CD4-positive, alpha-beta memory T cell (primary cell): ENCODE measurements at regions not wholly inside any gene's neighbourhood (a gene's known extent, or its start where the extent isn't known, plus 50 kb on each side); places are given as distances from the start of the nearest gene placed in this dataset.
"Not testable (repeated sequence)": the region's sequence is repeated elsewhere in the genome, so short reads cannot be mapped to it uniquely, and the experiment has no call there.

ENCODE experiments used
- CTCF ChIA-PET: fragments of 350-600 bp; sonication (Branson Sonifier 250); formaldehyde crosslinking; loops from one replicate; lab custom pipeline; 2021; ENCODE audit warnings: inconsistent platforms; ENCODE audit not compliant: partially characterized antibody; lab: Charles Lee
- POLR2A ChIA-PET: fragments of 350-600 bp; sonication (Branson Sonifier 250); formaldehyde crosslinking; loops from one replicate; lab custom pipeline; 2021; ENCODE audit not compliant: partially characterized antibody; lab: Charles Lee
- DNase-seq, 5 donors: peaks; one replicate each; pipeline versions ENCODE4 v3.0.0 to v3.0.0-alpha.2; 2020 to 2022; ENCODE audit warnings: mixed read lengths in 1 of 5
- H3K27ac ChIP-seq: one replicate; pipeline ENCODE4 v1.7.0; 2013; ENCODE audit warnings: low read depth, low read length
- H3K27me3 ChIP-seq: 2 replicates; pipeline ENCODE4 v1.7.0; 2013; ENCODE audit warnings: mild to moderate bottlenecking, low read length, moderate library complexity; ENCODE audit not compliant: insufficient read depth
- H3K36me3 ChIP-seq: 2 replicates; pipeline ENCODE4 v1.7.0; 2013; ENCODE audit warnings: mild to moderate bottlenecking, low read length, moderate library complexity; ENCODE audit not compliant: insufficient read depth
- H3K4me1 ChIP-seq: 2 replicates; pipeline ENCODE4 v1.7.0; 2013; ENCODE audit warnings: mild to moderate bottlenecking, low read length, moderate library complexity; ENCODE audit not compliant: insufficient read depth
- H3K4me3 ChIP-seq, 2 donors: one replicate each; pipeline ENCODE4 v1.7.0; 2013; ENCODE audit warnings: low read length in 2 of 2, mild to moderate bottlenecking in 1 of 2
- H3K9me3 ChIP-seq, 2 donors: one replicate each; pipeline ENCODE4 v1.7.0; 2013; ENCODE audit warnings: low read length in 2 of 2, control low read depth in 1 of 2; ENCODE audit not compliant: control insufficient read depth in 1 of 2
- H3K27ac Mint-ChIP-seq, 7 donors: one replicate each; pipeline ENCODE4 v1.8.0; 2020 to 2021; ENCODE audit warnings: mixed read lengths in 7 of 7, mild to moderate bottlenecking in 6 of 7, inconsistent platforms in 3 of 7, moderate library complexity in 3 of 7
- H3K27me3 Mint-ChIP-seq, 2 donors: one replicate each; pipeline ENCODE4 v1.8.0; 2020 to 2021; ENCODE audit warnings: mixed read lengths in 2 of 2
- H3K36me3 Mint-ChIP-seq, 2 donors: one replicate each; pipeline ENCODE4 v1.8.0; 2020 to 2021; ENCODE audit warnings: mixed read lengths in 2 of 2, inconsistent platforms in 1 of 2, mild to moderate bottlenecking in 1 of 2
- H3K4me1 Mint-ChIP-seq, 4 donors: one replicate each; pipeline ENCODE4 v1.8.0; 2020 to 2021; ENCODE audit warnings: mixed read lengths in 4 of 4, mild to moderate bottlenecking in 1 of 4
- H3K4me3 Mint-ChIP-seq, 8 donors: one replicate each; pipeline ENCODE4 v1.8.0; 2020 to 2021; ENCODE audit warnings: mixed read lengths in 8 of 8, mild to moderate bottlenecking in 7 of 8, moderate library complexity in 6 of 8, inconsistent platforms in 3 of 8
- H3K9me3 Mint-ChIP-seq, 8 donors: one replicate each; pipeline ENCODE4 v1.8.0; 2020 to 2021; ENCODE audit warnings: mixed read lengths in 8 of 8, mild to moderate bottlenecking in 5 of 8, inconsistent platforms in 3 of 8, moderate library complexity in 1 of 8
- intact Hi-C: fragments of 100-400 bp; cut with micrococcal nuclease; formaldehyde crosslinking; loops from one replicate; pipeline ENCODE4 v1.15.1; 2023

- peaks cover 0 to 4% of the 10 kb centered on the region in 2 donors for H3K36me3 Mint-ChIP-seq
- H3K9me3 ChIP-seq: no peaks in the 10 kb centered on the region
- CTCF ChIA-PET: interaction anchor here (1.0 kb wide), 1 partner anchor 15 kb away, joined by 3 read pairs; no protein-coding TSS in a partner anchor
- H3K27ac Mint-ChIP-seq: no peak overlapping the region
- H3K9me3 Mint-ChIP-seq: no peaks in the 10 kb centered on the region
- H3K27ac ChIP-seq: no peak overlapping the region
- no peaks in the 10 kb centered on the region for H3K4me1 Mint-ChIP-seq
- intact Hi-C loops: no loop called here
- no peak for DNase-seq
- no peaks in the 10 kb centered on the region for H3K4me1 ChIP-seq
- H3K36me3 ChIP-seq: no peaks in the 10 kb centered on the region
- H3K27me3 Mint-ChIP-seq: peaks cover 10 to 21% of the 10 kb centered on the region in 2 donors
- H3K27me3 ChIP-seq: no peaks in the 10 kb centered on the region
- POLR2A ChIA-PET: no interaction called here
- H3K4me3 Mint-ChIP-seq: no peak overlapping the region
- H3K4me3 ChIP-seq: no peak overlapping the region
These were observed 58.1 kb upstream of the DHRS4 start for GRCh38 chr14:23895480-23895879.

DNA sequence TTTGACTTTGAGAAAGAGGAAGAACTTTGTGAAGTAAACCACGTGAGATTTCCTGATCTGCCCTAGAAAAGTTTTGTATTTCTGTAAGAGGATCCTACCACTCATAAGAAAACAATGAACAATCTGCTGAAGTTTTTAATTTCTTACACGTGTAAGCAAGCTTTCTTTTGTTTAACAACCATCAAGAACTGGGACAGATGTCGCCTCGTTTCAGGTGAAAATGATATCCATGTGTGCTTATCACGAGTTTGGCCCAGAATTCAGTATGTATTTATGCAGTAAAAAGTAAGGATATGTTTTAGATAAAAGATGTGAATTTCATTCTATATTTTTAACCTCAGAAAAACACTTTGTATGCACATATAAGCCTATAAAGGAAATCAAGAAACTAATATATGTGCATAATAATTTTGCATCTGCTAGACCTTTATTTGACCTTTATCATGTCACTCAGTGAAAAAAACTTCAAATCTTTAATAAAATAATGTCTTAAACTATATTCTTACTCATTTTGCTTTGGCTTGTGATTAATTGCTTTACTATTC, 56.9 kb upstream of the DHRS4 start:
- H3K4me3 Mint-ChIP-seq: no peak overlapping the region
- CTCF ChIA-PET: no interaction called here
- intact Hi-C loops: no loop called here

GRCh38 chr14:23897291-23897690, 56.3 kb upstream of the DHRS4 start:
- H3K27me3 ChIP-seq, POLR2A ChIA-PET, H3K27ac Mint-ChIP-seq, H3K4me1 ChIP-seq, H3K4me1 Mint-ChIP-seq, H3K36me3 Mint-ChIP-seq, DNase-seq, H3K36me3 ChIP-seq, H3K9me3 ChIP-seq, H3K4me3 Mint-ChIP-seq, intact Hi-C loops, H3K9me3 Mint-ChIP-seq, H3K4me3 ChIP-seq, CTCF ChIA-PET, H3K27ac ChIP-seq: not testable (repeated sequence)
- peaks cover 13 to 24% of the 10 kb centered on the region in 2 donors for H3K27me3 Mint-ChIP-seq

More for the DNA sequence above, 56.9 kb upstream of the DHRS4 start:
- H3K27me3 Mint-ChIP-seq: peaks cover 15 to 24% of the 10 kb centered on the region in 2 donors
- H3K36me3 Mint-ChIP-seq: peaks cover 0 to 4% of the 10 kb centered on the region in 2 donors
- H3K9me3 Mint-ChIP-seq: no peaks in the 10 kb centered on the region
- POLR2A ChIA-PET: no interaction called here
- Histone ChIP-seq H3K36me3 (no peaks in the 10 kb centered on the region), H3K4me3 (no peak overlapping the region), H3K27me3 (no peaks in the 10 kb centered on the region), H3K9me3 (no peaks in the 10 kb centered on the region), H3K27ac (no peak overlapping the region), H3K4me1 (no peaks in the 10 kb centered on the region)
- no peak for DNase-seq
- no peak overlapping the region for H3K27ac Mint-ChIP-seq
- H3K4me1 Mint-ChIP-seq: no peaks in the 10 kb centered on the region

- H3K4me3 Mint-ChIP-seq, intact Hi-C loops, CTCF ChIA-PET, H3K9me3 Mint-ChIP-seq, H3K4me3 ChIP-seq, H3K9me3 ChIP-seq, H3K36me3 ChIP-seq, DNase-seq, H3K27me3 ChIP-seq, H3K4me1 ChIP-seq, H3K36me3 Mint-ChIP-seq, H3K27ac Mint-ChIP-seq, H3K27ac ChIP-seq, H3K4me1 Mint-ChIP-seq, POLR2A ChIA-PET: not testable (repeated sequence)
- peaks cover 16 to 24% of the 10 kb centered on the region in 2 donors for H3K27me3 Mint-ChIP-seq
These were observed 55.2 kb upstream of the DHRS4 start for GRCh38 chr14:23898359-23898758.

GRCh38 chr14:23899788-23900187, 53.8 kb upstream of the DHRS4 start:
- Histone ChIP-seq H3K27me3 (no peaks in the 10 kb centered on the region), H3K27ac (no peak overlapping the region), H3K4me1 (no peaks in the 10 kb centered on the region), H3K9me3 (no peaks in the 10 kb centered on the region), H3K4me3 (no peak overlapping the region), H3K36me3 (no peaks in the 10 kb centered on the region)
- ChIA-PET CTCF (interaction anchor here (0.8 kb wide), 1 partner anchor 267 kb away, joined by 3 read pairs; no protein-coding TSS in a partner anchor), POLR2A (no interaction called here)
- DNase-seq: no peak
- Mint-ChIP-seq H3K4me3 (no peak overlapping the region), H3K9me3 (no peaks in the 10 kb centered on the region), H3K4me1 (no peaks in the 10 kb centered on the region), H3K27me3 (peaks cover 21 to 28% of the 10 kb centered on the region in 2 donors), H3K27ac (no peak overlapping the region), H3K36me3 (peaks cover 0 to 4% of the 10 kb centered on the region in 2 donors)
- intact Hi-C loops: no loop called here

DNA sequence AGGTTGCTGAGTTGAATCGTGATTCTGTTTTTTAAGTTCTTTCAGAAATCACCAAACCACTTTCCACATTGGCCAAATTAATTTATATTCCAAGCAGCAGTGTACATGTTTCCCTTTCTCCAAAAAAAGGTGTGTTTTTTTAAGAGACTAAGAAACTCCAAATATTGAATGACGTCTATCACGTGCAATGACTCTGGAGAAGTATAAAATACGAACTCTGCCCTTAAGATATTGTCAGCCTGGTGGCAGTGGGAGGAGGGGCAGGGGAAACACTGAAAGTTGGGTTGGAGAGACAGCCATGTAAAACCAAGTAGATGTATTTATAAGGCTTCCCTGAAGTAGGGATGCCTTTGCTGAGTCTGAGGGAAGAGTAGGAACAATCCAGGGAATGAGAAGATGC, 50.1 kb upstream of the DHRS4 start:
- Histone ChIP-seq H3K27me3 (no peaks in the 10 kb centered on the region), H3K36me3 (no peaks in the 10 kb centered on the region), H3K9me3 (no peaks in the 10 kb centered on the region), H3K4me1 (no peaks in the 10 kb centered on the region), H3K27ac (no peak overlapping the region), H3K4me3 (no peak overlapping the region)
- H3K27me3 Mint-ChIP-seq: peaks cover 18 to 35% of the 10 kb centered on the region in 2 donors
- no peak for DNase-seq
- H3K36me3 Mint-ChIP-seq: peaks cover 0 to 4% of the 10 kb centered on the region in 2 donors
- no peaks in the 10 kb centered on the region for H3K4me1 Mint-ChIP-seq
- H3K27ac Mint-ChIP-seq: no peak overlapping the region
- POLR2A ChIA-PET: no interaction called here
- CTCF ChIA-PET: no interaction called here
- H3K9me3 Mint-ChIP-seq: no peaks in the 10 kb centered on the region
- H3K4me3 Mint-ChIP-seq: no peak overlapping the region
- intact Hi-C loops: no loop called here
